Lung (tissue), 11 donors: ENCODE measurements at regions not wholly inside any gene's neighbourhood (a gene's known extent, or its start where the extent isn't known, plus 50 kb on each side); places are given as distances from the start of the nearest gene placed in this dataset.

ENCODE experiments used
- ATAC-seq: fragments of 200-7000 bp; cut with Tn5 transposase; one replicate; pipeline ENCODE4 v1.9.1; 2020; ENCODE audit warnings: moderate number of reproducible peaks; ENCODE audit not compliant: insufficient read depth, low FRiP score
- DNase-seq, 3 donors: peaks; one replicate each; pipeline ENCODE4 v3.0.0-alpha.2; 2013 to 2017
- H3K27ac ChIP-seq, 2 donors: one replicate each; pipeline ENCODE4 v1.5.1; 2013; ENCODE audit warnings: mild to moderate bottlenecking in 2 of 2, moderate library complexity in 2 of 2, control low read depth in 1 of 2, inconsistent platforms in 1 of 2, low read depth in 1 of 2, low read length in 1 of 2
- H3K27me3 ChIP-seq, 3 donors: one replicate each; pipeline ENCODE4 v1.5.1; 2013; ENCODE audit warnings: low read length in 2 of 3; ENCODE audit not compliant: control insufficient read depth in 3 of 3, insufficient read depth in 3 of 3
- H3K36me3 ChIP-seq, 4 donors: one replicate each; pipeline ENCODE4 v1.5.1; 2013; ENCODE audit warnings: low read length in 4 of 4, mild to moderate bottlenecking in 1 of 4, moderate library complexity in 1 of 4; ENCODE audit not compliant: control insufficient read depth in 4 of 4, insufficient read depth in 4 of 4
- H3K4me1 ChIP-seq, 5 donors: one replicate each; pipeline ENCODE4 v1.5.1; 2013; ENCODE audit warnings: low read length in 5 of 5, mild to moderate bottlenecking in 2 of 5, moderate library complexity in 1 of 5; ENCODE audit not compliant: control insufficient read depth in 5 of 5, insufficient read depth in 5 of 5
- H3K4me3 ChIP-seq: one replicate; pipeline ENCODE4 v1.5.1; 2013; ENCODE audit warnings: mild to moderate bottlenecking, control low read depth, moderate library complexity
- H3K9ac ChIP-seq, 2 donors: one replicate each; pipeline ENCODE4 v1.5.1; 2013; ENCODE audit warnings: low read length in 2 of 2, control low read depth in 1 of 2; ENCODE audit not compliant: insufficient read depth in 1 of 2
- H3K9me3 ChIP-seq, 4 donors: one replicate each; pipeline ENCODE4 v1.5.1; 2013; ENCODE audit warnings: low read length in 3 of 4, mild to moderate bottlenecking in 1 of 4, moderate library complexity in 1 of 4; ENCODE audit not compliant: control insufficient read depth in 4 of 4, insufficient read depth in 3 of 4
- CTCF ChIP-seq: IDR thresholded peaks from 2 replicates; pipeline ENCODE4 v1.5.1; 2012; ENCODE audit warnings: mild to moderate bottlenecking; ENCODE audit errors: control extremely low read depth, extremely low read depth
- WGBS, 2 donors: extraction: QIAGEN DNeasy Blood & Tissue Kit; methylation state at CpG; one replicate each; pipeline ENCODE4 v1.1.7; 2013; 5-methylcytosine and 5-hydroxymethylcytosine counted together
- donor health status: control.
- donor health status: control.
- donor health status: Bipolar disorder and iron deficiency.
- donor health status: healthy.
- donor health status: DM: yes; HTN: yes; CAD: no.

DNA sequence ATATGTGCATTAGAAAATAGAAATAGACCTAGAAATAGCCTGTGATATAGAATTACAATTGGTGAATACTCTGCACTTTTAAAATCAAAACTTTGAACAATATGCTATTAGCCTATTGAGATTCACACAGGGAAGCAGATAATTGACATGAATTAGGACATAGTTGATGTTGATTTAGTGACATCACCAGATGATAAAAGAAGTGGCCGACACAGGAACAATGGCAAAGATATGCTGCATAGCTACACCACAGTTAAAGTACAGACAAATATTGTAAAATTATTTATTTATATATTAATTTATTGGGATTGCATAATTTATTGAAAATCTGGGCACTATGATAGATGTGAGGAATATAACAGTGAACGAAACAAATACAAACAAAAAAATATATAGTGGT is 261.5 kb upstream of the CCNH start:
- Histone ChIP-seq H3K9me3 (no peaks in the 10 kb centered on the region), H3K36me3 (no peaks in the 10 kb centered on the region), H3K9ac (no peak overlapping the region), H3K27ac (no peak overlapping the region), H3K4me1 (no peaks in the 10 kb centered on the region), H3K27me3 (no peaks in the 10 kb centered on the region), H3K4me3 (no peak overlapping the region)
- WGBS, 2 donors, result 76 to 90% methylated on average over 2 of the region's 2 CpGs
- ATAC-seq, result no peak
- no peak for TF ChIP-seq CTCF
- no peak for DNase-seq

GRCh38 chr5:87671146-87671545 is 258.4 kb upstream of the CCNH start:
- no peaks in the 10 kb centered on the region for H3K9me3 ChIP-seq
- no peak for TF ChIP-seq CTCF
- H3K27ac ChIP-seq, result no peak overlapping the region
- H3K9ac ChIP-seq, result no peak overlapping the region
- H3K4me1 ChIP-seq, result no peaks in the 10 kb centered on the region
- no peak for ATAC-seq
- WGBS, 2 donors, result 72 to 75% methylated on average over 4 of the region's 4 CpGs
- no peaks in the 10 kb centered on the region for H3K36me3 ChIP-seq
- H3K4me3 ChIP-seq, result no peak overlapping the region
- no peaks in the 10 kb centered on the region for H3K27me3 ChIP-seq
- DNase-seq, result no peak

- H3K9me3 ChIP-seq, result no peaks in the 10 kb centered on the region
- H3K27ac ChIP-seq, result no peak overlapping the region
- H3K9ac ChIP-seq, result no peak overlapping the region
- ATAC-seq (no peak), DNase-seq (no peak)
- H3K4me1 ChIP-seq, result no peaks in the 10 kb centered on the region
- H3K36me3 ChIP-seq, result no peaks in the 10 kb centered on the region
- no peak for TF ChIP-seq CTCF
- WGBS, 2 donors, result 87 to 91% methylated on average over 1 of the region's 1 CpG
- H3K4me3 ChIP-seq, result no peak overlapping the region
- H3K27me3 ChIP-seq, result no peaks in the 10 kb centered on the region
Measured at GRCh38 chr5:87665166-87665565, 252.4 kb upstream of the CCNH start.

DNA sequence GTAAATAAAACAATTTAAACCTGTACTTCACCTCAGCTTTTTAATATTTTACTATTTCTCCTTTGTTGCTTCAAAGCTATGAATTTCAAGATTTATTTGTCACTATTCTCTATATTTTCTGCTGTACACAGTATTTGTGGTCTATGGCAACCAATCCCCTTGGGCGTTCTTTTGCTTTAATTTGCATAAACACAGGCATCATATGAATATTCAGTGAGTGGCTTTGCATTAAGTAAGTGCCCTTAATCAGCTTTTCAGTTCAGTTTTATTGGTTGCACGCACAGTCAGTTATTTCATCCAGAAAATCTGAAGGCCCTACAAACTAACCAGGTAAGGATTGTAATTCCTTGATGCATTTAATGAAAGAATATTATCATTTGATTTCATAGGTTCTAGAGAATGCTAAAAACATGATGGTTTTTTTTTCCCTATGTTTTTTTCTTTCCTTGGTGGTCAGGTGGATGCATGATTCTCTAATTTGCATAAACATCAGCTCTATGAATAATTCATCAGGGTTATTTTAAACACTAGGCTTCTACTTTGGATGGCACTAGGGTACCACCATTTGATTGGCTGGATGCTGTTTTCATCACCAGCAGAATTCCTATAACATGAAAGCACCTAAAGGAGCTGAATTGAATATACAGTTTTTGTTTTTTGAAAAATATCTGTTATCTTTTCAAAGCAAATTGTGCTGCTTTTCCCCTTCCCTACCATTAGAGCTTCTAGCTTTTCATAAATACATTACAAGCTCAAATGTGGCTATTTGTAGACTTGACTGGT is 249.2 kb upstream of the CCNH start:
- 82 to 85% methylated on average over 2 of the region's 2 CpGs for WGBS, 2 donors
- Histone ChIP-seq H3K27me3 (no peaks in the 10 kb centered on the region), H3K4me1 (no peaks in the 10 kb centered on the region), H3K36me3 (no peaks in the 10 kb centered on the region), H3K27ac (no peak overlapping the region), H3K4me3 (no peak overlapping the region), H3K9ac (no peak overlapping the region), H3K9me3 (no peaks in the 10 kb centered on the region)
- ATAC-seq (no peak), DNase-seq (no peak)
- TF ChIP-seq CTCF, result no peak
